ENCODE measurements at regions not wholly inside any gene's neighbourhood (a gene's known extent, or its start where the extent isn't known, plus 50 kb on each side); places are given as distances from the start of the nearest gene placed in this dataset.
A peak's percentile ranks its signal among the peaks of the same experiment; 100 is the strongest.
"Not testable (repeated sequence)": the region's sequence is repeated elsewhere in the genome, so short reads cannot be mapped to it uniquely, and the experiment has no call there.

- DNase-seq (ENCODE audit: low read depth) = no peak
These were observed 754.6 kb upstream of the MMS22L start for GRCh38 chr6:98037571-98037970.

- DNase-seq (ENCODE audit: low read depth) = no peak
These were observed 756.4 kb upstream of the MMS22L start for GRCh38 chr6:98039443-98039842.

- DNase-seq (ENCODE audit: low read depth) = no peak
These were observed 757.0 kb upstream of the MMS22L start for GRCh38 chr6:98039904-98040607.

GRCh38 chr6:98041056-98041455 lies 758.0 kb upstream of the MMS22L start:
- no peak for DNase-seq (ENCODE audit: low read depth)

- DNase-seq (ENCODE audit: low read depth) = peak; percentile 25
These were observed 758.9 kb upstream of the MMS22L start for GRCh38 chr6:98041921-98042320.

- no peak for DNase-seq (ENCODE audit: low read depth)
These were observed 761.1 kb upstream of the MMS22L start for GRCh38 chr6:98044151-98044561.

- no peak for DNase-seq (ENCODE audit: low read depth)
These were observed 761.9 kb upstream of the MMS22L start for GRCh38 chr6:98044791-98045470.

GRCh38 chr6:98047164-98047563 lies 764.1 kb upstream of the MMS22L start:
- DNase-seq (ENCODE audit: low read depth) = no peak

- DNase-seq (ENCODE audit: low read depth) = no peak
These were observed 764.9 kb upstream of the MMS22L start for GRCh38 chr6:98047871-98048270.

- no peak for DNase-seq (ENCODE audit: low read depth)
These were observed 771.4 kb upstream of the MMS22L start for GRCh38 chr6:98054453-98054852.

- DNase-seq (ENCODE audit: low read depth) = no peak
These were observed 773.9 kb upstream of the MMS22L start for GRCh38 chr6:98056955-98057354.

- DNase-seq (ENCODE audit: low read depth) = no peak
These were observed 767.0 kb upstream of the POU3F2 start for GRCh38 chr6:98067375-98067774.

GRCh38 chr6:98088537-98088936 lies 745.8 kb upstream of the POU3F2 start:
- DNase-seq (ENCODE audit: low read depth) = not testable (repeated sequence)

- DNase-seq (ENCODE audit: low read depth) = no peak
These were observed 742.0 kb upstream of the POU3F2 start for GRCh38 chr6:98092331-98092730.

- DNase-seq (ENCODE audit: low read depth) = no peak
These were observed 739.7 kb upstream of the POU3F2 start for GRCh38 chr6:98094696-98095095.

- no peak for DNase-seq (ENCODE audit: low read depth)
These were observed 726.6 kb upstream of the POU3F2 start for GRCh38 chr6:98107801-98108200.

- no peak for DNase-seq (ENCODE audit: low read depth)
These were observed 717.9 kb upstream of the POU3F2 start for GRCh38 chr6:98116455-98116854.

- no peak for DNase-seq (ENCODE audit: low read depth)
These were observed 717.3 kb upstream of the POU3F2 start for GRCh38 chr6:98117068-98117467.

GRCh38 chr6:98118397-98119045 lies 715.9 kb upstream of the POU3F2 start:
- no peak for DNase-seq (ENCODE audit: low read depth)

- no peak for DNase-seq (ENCODE audit: low read depth)
These were observed 710.2 kb upstream of the POU3F2 start for GRCh38 chr6:98124171-98124570.

- DNase-seq (ENCODE audit: low read depth) = no peak
These were observed 702.9 kb upstream of the POU3F2 start for GRCh38 chr6:98131290-98131990.

- no peak for DNase-seq (ENCODE audit: low read depth)
These were observed 698.0 kb upstream of the POU3F2 start for GRCh38 chr6:98136333-98136732.

GRCh38 chr6:98137391-98137790 lies 697.0 kb upstream of the POU3F2 start:
- no peak for DNase-seq (ENCODE audit: low read depth)
